NCI-H446 treated with DMSO at 0.1 percent for 48 hours (cell line): ENCODE measurements at regions not wholly inside any gene's neighbourhood (a gene's known extent, or its start where the extent isn't known, plus 50 kb on each side); places are given as distances from the start of the nearest gene placed in this dataset.

Experiments used
- DNase-seq: peaks from one replicate; lab custom pipeline; 2025; lab: John Stamatoyannopoulos, UW

- no peak for DNase-seq
Measured at GRCh38 chr5:73395256-73395655, 53.3 kb downstream of the FOXD1 start.

GRCh38 chr5:73394610-73395009 lies 54.0 kb downstream of the FOXD1 start:
- no peak for DNase-seq

- DNase-seq, result peak; percentile 83
Measured at GRCh38 chr5:73393611-73394489, 54.7 kb downstream of the FOXD1 start.

- DNase-seq, result no peak
Measured at GRCh38 chr5:73392775-73393174, 55.8 kb downstream of the FOXD1 start.

GRCh38 chr5:73391441-73391881 lies 57.1 kb downstream of the FOXD1 start:
- no peak for DNase-seq

GRCh38 chr5:73390972-73391371 lies 57.6 kb downstream of the FOXD1 start:
- no peak for DNase-seq

GRCh38 chr5:73388740-73389139 lies 59.8 kb downstream of the FOXD1 start:
- DNase-seq, result no peak

GRCh38 chr5:73388306-73388684 lies 60.3 kb downstream of the FOXD1 start:
- DNase-seq, result peak; percentile 51

- DNase-seq, result no peak
Measured at GRCh38 chr5:73387601-73388305, 60.8 kb downstream of the FOXD1 start.

- no peak for DNase-seq
Measured at GRCh38 chr5:73387149-73387591, 61.4 kb downstream of the FOXD1 start.

- no peak for DNase-seq
Measured at GRCh38 chr5:73384861-73385260, 63.7 kb downstream of the FOXD1 start.

GRCh38 chr5:73382401-73382740 lies 66.2 kb downstream of the FOXD1 start:
- DNase-seq, result no peak

GRCh38 chr5:73381590-73382400 lies 66.8 kb downstream of the FOXD1 start:
- no peak for DNase-seq

GRCh38 chr5:73380710-73381589 lies 67.6 kb downstream of the FOXD1 start:
- DNase-seq, result no peak

GRCh38 chr5:73380041-73380440 lies 68.5 kb downstream of the FOXD1 start:
- DNase-seq, result no peak

- DNase-seq, result no peak
Measured at GRCh38 chr5:73379435-73379834, 69.1 kb downstream of the FOXD1 start.

- no peak for DNase-seq
Measured at GRCh38 chr5:73378765-73379164, 69.8 kb downstream of the FOXD1 start.

- DNase-seq, result no peak
Measured at GRCh38 chr5:73378070-73378469, 70.5 kb downstream of the FOXD1 start.

- DNase-seq, result no peak
Measured at GRCh38 chr5:73376618-73377170, 71.9 kb downstream of the FOXD1 start.

GRCh38 chr5:73375949-73376348 lies 72.6 kb downstream of the FOXD1 start:
- DNase-seq, result no peak

GRCh38 chr5:73375191-73375545 lies 73.4 kb downstream of the FOXD1 start:
- no peak for DNase-seq
